Psoas muscle (tissue), 7 donors: ENCODE measurements at regions not wholly inside any gene's neighbourhood (a gene's known extent, or its start where the extent isn't known, plus 50 kb on each side); places are given as distances from the start of the nearest gene placed in this dataset.

Experiments
- ATAC-seq, 4 donors: fragments of 200-7000 bp; cut with Tn5 transposase; one replicate each; pipeline ENCODE4 v1.9.1; 2020; ENCODE audit warnings: moderate library complexity in 3 of 4, mild to moderate bottlenecking in 2 of 4
- DNase-seq, 2 donors: peaks; one replicate each; pipeline ENCODE4 v3.0.0-alpha.2; 2020
- H3K27ac ChIP-seq: fragments of 200-600 bp; one replicate; pipeline ENCODE4 v1.8.0; 2022
- H3K27me3 ChIP-seq, 3 donors: fragments of 200-600 bp in 1 of 3; one replicate each; pipeline versions ENCODE4 v1.6.1 to v1.8.0; 2013 to 2022; ENCODE audit warnings: low read length in 2 of 3, mild to moderate bottlenecking in 2 of 3, moderate library complexity in 1 of 3; ENCODE audit not compliant: insufficient read depth in 3 of 3
- H3K36me3 ChIP-seq, 2 donors: fragments of 200-600 bp in 1 of 2; one replicate each; pipeline versions ENCODE4 v1.6.1 to v1.8.0; 2013 to 2022; ENCODE audit warnings: low read depth in 1 of 2, mild to moderate bottlenecking in 1 of 2, moderate library complexity in 1 of 2; ENCODE audit not compliant: insufficient read depth in 1 of 2
- H3K4me1 ChIP-seq: fragments of 200-600 bp; one replicate; pipeline ENCODE4 v1.8.0; 2022
- H3K4me3 ChIP-seq: fragments of 200-600 bp; one replicate; pipeline ENCODE4 v1.8.0; 2022; ENCODE audit warnings: mild to moderate bottlenecking
- H3K9me3 ChIP-seq: fragments of 200-600 bp; one replicate; pipeline ENCODE4 v1.8.0; 2022
- WGBS, 3 donors: extraction: QIAGEN DNeasy Blood & Tissue Kit; methylation state at CpG; one replicate each; pipeline versions ENCODE4 v1.1.6 to v1.1.7; 2013; 5-methylcytosine and 5-hydroxymethylcytosine counted together
- intact Hi-C, 2 donors: fragments of 100-400 bp; cut with DNase I; formaldehyde crosslinking; loops; one replicate each; pipeline versions ENCODE4 v1.11.0 to v1.14.2; 2022
- TF ChIP-seq, protein P1 (sequence below): fragments of 200-600 bp; IDR thresholded peaks from one replicate; pipeline ENCODE4 v1.8.0; 2022; ENCODE audit warnings: antibody characterized with exemption
- donor health status: healthy with polysubstance abuse.
- donor health status: DM: no; HTN: no; CAD: no; lungs with moderate emphysema.
- donor health status: Bipolar disorder and iron deficiency.
- donor health status: healthy.
- donor health status: DM: yes; HTN: yes; CAD: no.
- donor health status: DM: no; HTN: no; CAD: no.
- donor health status: DM: yes; HTN: yes; CAD: no.

DNA sequence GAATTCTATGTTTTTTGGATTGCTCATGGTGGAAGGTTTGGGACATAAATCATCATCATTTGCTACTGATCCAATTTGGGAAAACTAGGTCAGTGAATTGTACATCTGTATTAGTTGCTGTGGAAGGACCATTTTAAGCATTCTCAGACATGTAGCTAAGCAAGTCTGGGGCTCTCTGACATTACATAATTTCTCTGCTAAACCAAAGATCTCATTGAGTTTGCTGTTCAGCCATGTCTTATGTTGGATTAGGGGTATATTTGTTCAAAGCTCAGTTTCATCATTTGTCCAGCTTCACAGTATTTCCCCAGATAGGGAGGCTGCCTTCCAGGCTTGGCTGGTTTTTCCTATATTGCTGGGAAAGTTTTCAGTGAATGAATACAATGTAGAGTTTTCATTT is 399.7 kb downstream of the MTX2 start:
- Histone ChIP-seq H3K4me3 (no peak overlapping the region), H3K27me3 (peaks cover 0 to 4% (median 0%) of the 10 kb centered on the region in 3 donors), H3K4me1 (no peaks in the 10 kb centered on the region), H3K9me3 (no peaks in the 10 kb centered on the region), H3K27ac (no peak overlapping the region), H3K36me3 (no peaks in the 10 kb centered on the region)
- no peak for DNase-seq
- TF ChIP-seq, protein P1, sequence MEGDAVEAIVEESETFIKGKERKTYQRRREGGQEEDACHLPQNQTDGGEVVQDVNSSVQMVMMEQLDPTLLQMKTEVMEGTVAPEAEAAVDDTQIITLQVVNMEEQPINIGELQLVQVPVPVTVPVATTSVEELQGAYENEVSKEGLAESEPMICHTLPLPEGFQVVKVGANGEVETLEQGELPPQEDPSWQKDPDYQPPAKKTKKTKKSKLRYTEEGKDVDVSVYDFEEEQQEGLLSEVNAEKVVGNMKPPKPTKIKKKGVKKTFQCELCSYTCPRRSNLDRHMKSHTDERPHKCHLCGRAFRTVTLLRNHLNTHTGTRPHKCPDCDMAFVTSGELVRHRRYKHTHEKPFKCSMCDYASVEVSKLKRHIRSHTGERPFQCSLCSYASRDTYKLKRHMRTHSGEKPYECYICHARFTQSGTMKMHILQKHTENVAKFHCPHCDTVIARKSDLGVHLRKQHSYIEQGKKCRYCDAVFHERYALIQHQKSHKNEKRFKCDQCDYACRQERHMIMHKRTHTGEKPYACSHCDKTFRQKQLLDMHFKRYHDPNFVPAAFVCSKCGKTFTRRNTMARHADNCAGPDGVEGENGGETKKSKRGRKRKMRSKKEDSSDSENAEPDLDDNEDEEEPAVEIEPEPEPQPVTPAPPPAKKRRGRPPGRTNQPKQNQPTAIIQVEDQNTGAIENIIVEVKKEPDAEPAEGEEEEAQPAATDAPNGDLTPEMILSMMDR, result no peak
- intact Hi-C loops, result no loop called here
- no peak for ATAC-seq

DNA sequence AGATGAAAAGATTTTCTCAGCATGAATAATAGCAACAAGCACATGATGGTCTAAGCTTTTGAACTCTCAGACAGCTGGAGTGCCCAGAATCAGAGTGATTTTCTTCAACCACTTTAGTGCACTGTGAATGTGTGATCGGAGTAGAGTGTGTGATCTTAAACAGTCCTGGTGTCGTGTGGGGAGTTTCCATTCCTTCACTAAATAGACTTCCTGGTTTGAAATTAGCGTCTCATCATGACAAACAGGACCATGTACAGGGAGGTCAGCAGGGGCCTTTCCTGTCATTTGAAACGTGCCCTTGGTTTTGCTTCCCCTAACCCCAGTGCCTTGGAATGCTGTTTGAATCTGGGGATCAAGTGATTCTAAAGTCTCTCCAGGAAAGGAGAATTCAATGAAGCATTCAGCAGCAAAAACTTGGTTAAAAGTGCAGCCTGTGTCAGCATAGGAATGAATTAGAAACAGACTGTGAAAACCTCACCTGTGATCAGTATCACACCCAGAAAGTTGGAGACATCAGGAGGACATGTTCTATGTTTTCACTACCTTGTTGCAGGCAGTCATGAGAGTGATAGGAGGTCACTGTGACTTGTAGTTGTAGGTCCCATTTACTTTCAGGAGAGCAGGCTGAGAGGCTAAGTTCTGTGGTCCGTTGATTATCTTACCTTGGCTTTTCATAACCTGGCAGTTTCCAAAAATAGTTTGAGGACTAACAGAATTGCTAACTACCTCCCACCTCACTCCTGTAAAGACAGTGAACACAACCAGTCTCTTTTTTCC is 400.3 kb downstream of the MTX2 start:
- ATAC-seq, result no peak
- no peaks in the 10 kb centered on the region for H3K36me3 ChIP-seq
- no peak overlapping the region for H3K4me3 ChIP-seq
- no peaks in the 10 kb centered on the region for H3K9me3 ChIP-seq
- no peaks in the 10 kb centered on the region for H3K4me1 ChIP-seq
- no peak for DNase-seq
- intact Hi-C loops, result no loop called here
- no peak overlapping the region for H3K27ac ChIP-seq
- WGBS, 3 donors, result 35 to 38% (median 36%) methylated on average over 5 of the region's 5 CpGs
- H3K27me3 ChIP-seq, result peaks cover 0 to 7% (median 0%) of the 10 kb centered on the region in 3 donors
- TF ChIP-seq, protein P1, result no peak

DNA sequence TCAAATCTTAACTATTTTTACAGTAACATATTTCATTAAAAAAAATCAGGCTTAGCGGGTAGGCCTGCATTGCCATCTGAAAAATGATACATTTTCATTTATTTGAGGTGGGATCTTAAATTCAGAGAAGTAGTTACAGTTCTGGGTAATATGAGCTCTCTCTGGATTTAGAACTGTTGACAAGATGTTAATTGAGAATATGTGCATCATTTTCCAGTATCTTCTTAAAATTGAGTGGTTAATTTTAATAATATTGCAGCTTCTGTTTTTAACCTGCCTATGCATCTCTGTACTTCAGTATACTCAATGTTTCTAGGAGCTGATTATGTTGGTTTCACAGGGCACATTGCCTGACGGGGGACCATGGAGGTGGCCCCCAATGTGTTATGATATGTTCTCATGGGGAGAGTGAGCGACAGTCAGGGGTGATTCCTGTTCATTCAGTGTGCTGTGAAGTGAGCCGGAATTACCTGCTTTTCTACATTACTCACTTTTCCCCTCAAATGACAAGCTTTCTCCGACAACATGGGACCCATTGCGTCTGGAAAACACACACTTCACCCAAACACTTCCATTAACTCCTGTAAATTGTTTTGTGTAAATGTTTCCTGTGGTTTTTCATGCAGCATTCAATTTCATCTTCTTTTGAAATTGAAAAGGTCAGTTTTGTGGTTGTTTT is 406.2 kb downstream of the MTX2 start:
- no peak for DNase-seq
- ATAC-seq, result no peak
- WGBS, 3 donors, result 89 to 98% (median 93%) methylated on average over 6 of the region's 6 CpGs

DNA sequence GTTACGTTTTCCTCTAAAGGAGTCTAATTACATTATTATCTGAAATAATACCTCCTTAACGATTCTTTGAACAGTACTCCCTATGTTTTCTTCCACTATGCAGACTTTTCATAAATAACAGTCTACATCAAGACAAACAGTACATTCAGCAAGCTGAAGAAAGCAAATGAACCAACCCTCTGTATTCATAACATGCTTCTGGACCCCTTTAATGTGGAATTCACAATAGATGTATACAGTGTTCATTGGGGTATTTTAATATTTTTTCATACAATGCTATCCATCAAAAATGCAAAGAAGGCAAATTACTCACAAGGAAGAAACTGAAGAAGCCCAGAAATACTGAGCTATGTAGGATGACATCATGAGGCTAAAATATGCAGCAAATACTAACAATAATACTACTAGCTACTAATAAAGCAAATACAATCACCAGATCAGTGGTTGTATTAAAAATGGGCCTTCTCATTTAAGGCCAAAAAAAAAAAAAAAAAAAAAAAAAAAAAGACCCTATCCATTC is 408.6 kb downstream of the MTX2 start:
- Histone ChIP-seq H3K4me1 (no peaks in the 10 kb centered on the region), H3K4me3 (no peak overlapping the region), H3K27ac (no peak overlapping the region), H3K9me3 (no peaks in the 10 kb centered on the region), H3K36me3 (no peaks in the 10 kb centered on the region), H3K27me3 (peaks cover 0 to 6% (median 0%) of the 10 kb centered on the region in 3 donors)
- ATAC-seq (no peak), DNase-seq (no peak)
- 74 to 86% (median 84%) methylated on average over 2 of the region's 2 CpGs for WGBS, 3 donors
- TF ChIP-seq, protein P1, result no peak
- intact Hi-C loops, result no loop called here

More for the DNA sequence above, 406.2 kb downstream of the MTX2 start:
- no peaks in the 10 kb centered on the region for H3K4me1 ChIP-seq
- no peaks in the 10 kb centered on the region for H3K9me3 ChIP-seq
- intact Hi-C loops, result no loop called here
- H3K4me3 ChIP-seq, result no peak overlapping the region
- H3K27me3 ChIP-seq, result peaks cover 0 to 6% (median 0%) of the 10 kb centered on the region in 3 donors
- TF ChIP-seq, protein P1, result no peak
- H3K36me3 ChIP-seq, result no peaks in the 10 kb centered on the region
- H3K27ac ChIP-seq, result no peak overlapping the region
